ENCODE measurements at regions not wholly inside any gene's neighbourhood (a gene's known extent, or its start where the extent isn't known, plus 50 kb on each side); places are given as distances from the start of the nearest gene placed in this dataset.
"Not testable (repeated sequence)": the region's sequence is repeated elsewhere in the genome, so short reads cannot be mapped to it uniquely, and the experiment has no call there.

DNA sequence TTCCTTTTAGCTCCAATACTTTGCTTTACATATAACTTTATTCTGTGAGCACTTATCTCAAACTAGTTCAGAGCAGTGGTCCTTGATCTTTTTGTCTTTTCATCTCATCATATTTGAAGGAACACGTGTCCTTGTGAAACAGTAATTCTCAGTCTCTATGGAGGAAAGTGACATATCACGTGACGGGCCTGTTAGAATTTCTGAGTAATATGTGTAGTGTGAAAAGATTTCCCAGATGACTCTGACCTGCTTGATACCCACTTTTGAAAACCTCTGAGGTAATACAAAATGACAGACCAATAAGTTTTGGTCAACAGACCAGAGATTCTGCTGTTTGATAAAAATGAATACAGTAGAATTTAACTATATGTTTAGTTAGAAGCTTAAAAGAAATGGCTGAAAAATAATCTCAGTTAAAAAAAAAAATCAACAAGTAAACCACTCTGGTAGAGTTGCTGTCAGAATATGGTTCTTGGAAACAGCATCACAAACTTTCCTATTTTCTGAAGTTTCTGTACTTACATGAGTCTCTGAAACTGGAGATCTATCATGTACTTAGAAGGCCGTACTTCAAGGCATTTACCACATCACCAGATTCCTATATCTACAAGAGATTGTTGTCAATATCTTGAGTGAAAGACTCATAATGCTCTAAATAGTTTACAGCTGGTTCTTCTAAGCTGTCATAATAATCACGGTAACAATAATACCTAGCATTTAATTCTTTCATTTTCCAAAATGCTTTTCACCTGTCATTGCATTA, 590.2 kb upstream of the TBL1XR1 start:
- no peak for DNase-seq (ENCODE audit: low spot score)

DNA sequence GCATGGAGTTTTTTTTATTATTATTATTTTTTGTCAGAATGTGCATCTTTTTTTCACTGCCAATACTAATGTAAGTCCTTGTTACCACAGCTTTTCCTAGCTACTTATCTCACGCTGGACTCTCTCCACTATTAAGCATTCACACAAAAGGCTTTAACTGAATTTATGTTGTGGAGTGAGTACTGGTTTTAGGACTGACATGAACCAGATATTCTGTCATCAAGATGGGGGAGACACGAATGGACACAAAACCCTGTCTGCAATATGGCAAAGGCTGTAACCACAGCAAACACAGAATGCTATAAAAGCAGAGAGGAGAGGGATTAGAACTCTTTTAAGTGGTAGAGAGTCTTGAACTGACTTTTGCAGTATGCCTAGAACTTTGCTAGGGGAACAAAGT, 592.2 kb upstream of the TBL1XR1 start:
- DNase-seq (ENCODE audit: low spot score): no peak

- no peak for DNase-seq (ENCODE audit: low spot score)
Observed at GRCh38 chr3:177792311-177793030, 595.2 kb upstream of the TBL1XR1 start.

DNA sequence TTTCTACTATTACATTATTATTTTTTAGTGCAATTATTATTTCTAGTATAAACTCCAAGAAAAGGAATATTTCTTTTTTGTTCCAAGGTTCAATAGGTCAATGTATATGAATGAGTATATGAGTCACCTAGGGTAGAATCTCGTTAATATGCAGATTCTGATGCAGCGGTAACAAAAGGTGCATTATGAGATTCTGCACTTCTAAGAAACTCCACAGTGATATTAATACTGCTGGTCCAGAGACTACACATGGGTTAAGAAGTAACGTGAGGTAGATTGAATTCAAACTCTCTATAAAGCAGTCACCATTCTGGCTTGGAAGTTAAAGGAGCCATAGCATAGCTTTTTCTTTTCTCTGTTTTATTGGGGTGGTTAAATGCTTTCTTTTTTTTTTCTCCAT, 596.2 kb upstream of the TBL1XR1 start:
- DNase-seq (ENCODE audit: low spot score): no peak

DNA sequence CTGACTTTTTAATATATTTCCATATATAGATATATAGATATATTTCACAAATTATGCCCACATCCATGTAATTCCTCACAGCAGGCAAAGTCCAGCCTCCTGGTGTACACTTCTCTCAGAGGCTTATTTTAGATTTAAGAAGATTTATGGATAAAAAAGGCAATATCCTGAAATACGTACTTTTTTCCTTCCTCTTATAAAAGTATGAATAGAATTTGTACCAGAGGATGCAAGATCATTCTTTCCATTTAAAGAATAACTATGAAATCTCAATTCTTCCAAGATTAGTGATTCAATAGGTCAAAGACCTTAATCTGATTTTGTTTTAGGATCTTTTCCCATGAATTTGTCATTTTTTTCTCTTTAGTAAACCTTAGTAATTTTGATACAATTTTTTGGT, 597.9 kb upstream of the TBL1XR1 start:
- DNase-seq (ENCODE audit: low spot score): no peak

DNA sequence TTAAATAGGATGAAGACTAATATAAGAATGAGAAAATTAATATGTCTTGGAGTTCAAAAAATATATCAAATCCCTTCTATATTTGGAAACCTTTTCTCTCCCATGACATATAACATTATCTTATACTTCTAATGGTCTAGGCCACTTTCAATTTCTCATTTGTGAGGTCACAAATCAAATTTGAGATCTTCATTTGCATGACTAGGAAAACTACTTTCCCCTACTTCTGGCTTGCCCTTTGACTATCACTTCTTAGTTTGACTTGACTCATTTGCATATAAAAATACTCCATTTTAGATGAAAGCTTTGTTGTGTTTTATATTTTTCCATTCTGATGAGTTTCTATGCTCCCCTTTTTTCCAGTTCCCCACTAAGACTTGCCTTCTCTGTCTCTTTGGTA, 598.6 kb upstream of the TBL1XR1 start:
- DNase-seq (ENCODE audit: low spot score): no peak

DNA sequence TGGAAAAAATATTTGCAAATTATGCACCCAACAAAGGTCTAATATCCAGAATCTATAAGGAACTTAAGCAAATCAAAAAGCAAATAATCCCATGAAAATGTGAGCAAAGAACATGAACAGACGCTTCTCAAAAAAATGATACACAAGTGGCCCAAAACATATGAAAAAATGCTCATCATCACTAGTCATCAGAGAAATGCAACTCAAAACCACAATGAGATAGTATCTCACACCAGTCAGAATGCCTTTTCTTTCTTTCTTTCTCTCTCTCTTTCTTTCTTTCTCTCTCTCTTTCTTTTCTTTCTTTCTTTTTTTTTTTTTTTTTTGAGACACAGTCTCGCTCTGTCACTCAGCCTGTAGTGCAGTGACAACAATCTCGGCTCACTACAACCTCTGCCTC, 602.9 kb upstream of the TBL1XR1 start:
- not testable (repeated sequence) for DNase-seq (ENCODE audit: low spot score)

DNA sequence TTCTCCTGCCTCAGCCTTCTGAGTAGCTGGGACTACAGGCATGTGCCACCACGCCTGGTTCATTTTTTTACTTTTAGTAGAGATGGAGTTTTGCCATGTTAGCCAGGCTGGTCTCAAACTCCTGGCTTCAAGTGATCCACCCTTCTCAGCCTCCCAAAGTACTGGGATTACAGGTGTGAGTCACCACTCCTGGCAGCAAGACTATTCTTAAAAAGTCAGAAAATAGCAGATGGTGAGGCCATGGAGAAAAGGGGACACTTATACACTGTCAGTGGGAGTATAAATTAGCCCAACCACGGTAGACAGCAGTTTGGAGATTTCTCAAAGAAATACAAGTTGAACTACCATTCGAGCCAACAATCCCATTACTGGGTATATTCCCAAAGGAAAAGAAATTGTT, 603.3 kb upstream of the TBL1XR1 start:
- no peak for DNase-seq (ENCODE audit: low spot score)

- DNase-seq (ENCODE audit: low spot score): no peak
Observed at GRCh38 chr3:177802151-177802900, 605.0 kb upstream of the TBL1XR1 start.

GRCh38 chr3:177803500-177803899, 606.2 kb upstream of the TBL1XR1 start:
- DNase-seq (ENCODE audit: low spot score): no peak

DNA sequence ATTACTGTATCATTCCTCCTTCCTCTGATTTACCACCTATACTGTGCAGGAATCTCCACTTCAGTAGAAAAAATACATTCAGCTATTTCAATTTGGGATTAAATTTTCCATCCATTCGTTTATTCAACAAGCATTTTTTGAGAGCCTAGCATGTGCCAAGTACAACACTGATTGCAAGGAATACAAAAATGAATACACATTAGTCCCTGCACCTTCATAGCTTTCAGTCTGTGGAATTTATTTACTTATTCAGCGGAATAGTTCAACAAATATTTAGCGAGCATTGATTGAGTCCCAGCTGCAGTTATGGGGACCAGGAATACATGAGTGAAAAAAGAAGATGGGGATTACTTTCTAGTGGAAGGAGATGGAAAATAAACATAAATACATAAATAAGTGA, 606.8 kb upstream of the TBL1XR1 start:
- DNase-seq (ENCODE audit: low spot score): no peak

DNA sequence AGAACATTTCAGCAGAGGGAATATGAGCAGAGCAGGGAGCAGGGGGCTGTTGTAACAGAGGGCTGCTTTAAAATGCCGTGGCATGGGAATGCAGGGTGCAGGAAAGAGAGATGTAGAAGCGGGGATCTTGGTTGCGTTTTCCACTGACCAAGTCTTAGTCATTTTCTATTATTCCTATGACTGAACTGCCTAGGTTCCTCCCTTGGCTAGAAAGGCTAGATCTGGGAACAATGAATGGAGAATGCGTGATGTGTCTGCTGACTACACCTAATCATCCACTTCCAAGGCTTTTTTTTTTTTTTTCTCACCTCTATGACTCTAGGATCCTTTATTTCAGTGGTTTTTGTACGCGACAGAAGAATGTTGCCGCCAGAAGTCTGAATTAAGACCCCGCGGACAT, 607.4 kb upstream of the TBL1XR1 start:
- DNase-seq (ENCODE audit: low spot score): no peak

- no peak for DNase-seq (ENCODE audit: low spot score)
Observed at GRCh38 chr3:177807150-177807875, 610.0 kb upstream of the TBL1XR1 start.

- not testable (repeated sequence) for DNase-seq (ENCODE audit: low spot score)
Observed at GRCh38 chr3:177808928-177809478, 611.7 kb upstream of the TBL1XR1 start.

- DNase-seq (ENCODE audit: low spot score): no peak
Observed at GRCh38 chr3:177810162-177810623, 612.9 kb upstream of the TBL1XR1 start.

- DNase-seq (ENCODE audit: low spot score): no peak
Observed at GRCh38 chr3:177811112-177811511, 613.8 kb upstream of the TBL1XR1 start.

DNA sequence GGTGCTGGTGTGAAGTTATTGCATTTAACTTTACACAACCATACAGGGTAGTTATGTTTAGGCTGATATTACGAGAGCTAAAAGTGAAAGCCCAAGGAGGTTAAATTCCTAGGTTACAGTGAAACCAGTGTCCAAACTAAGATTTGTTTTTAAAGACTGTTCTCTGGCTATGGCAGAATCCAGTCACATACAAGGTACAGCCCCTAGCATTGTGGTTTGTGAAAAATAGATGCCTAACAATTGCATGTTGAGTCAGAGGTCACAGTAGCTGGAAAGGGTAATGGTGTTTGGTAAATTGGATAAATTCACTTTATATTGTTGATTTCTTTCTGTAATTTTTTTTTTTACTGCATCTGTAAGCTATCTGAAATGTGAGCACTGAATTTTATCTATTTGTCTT, 614.6 kb upstream of the TBL1XR1 start:
- DNase-seq (ENCODE audit: low spot score): no peak

GRCh38 chr3:177812492-177812891, 615.2 kb upstream of the TBL1XR1 start:
- DNase-seq (ENCODE audit: low spot score): no peak

DNA sequence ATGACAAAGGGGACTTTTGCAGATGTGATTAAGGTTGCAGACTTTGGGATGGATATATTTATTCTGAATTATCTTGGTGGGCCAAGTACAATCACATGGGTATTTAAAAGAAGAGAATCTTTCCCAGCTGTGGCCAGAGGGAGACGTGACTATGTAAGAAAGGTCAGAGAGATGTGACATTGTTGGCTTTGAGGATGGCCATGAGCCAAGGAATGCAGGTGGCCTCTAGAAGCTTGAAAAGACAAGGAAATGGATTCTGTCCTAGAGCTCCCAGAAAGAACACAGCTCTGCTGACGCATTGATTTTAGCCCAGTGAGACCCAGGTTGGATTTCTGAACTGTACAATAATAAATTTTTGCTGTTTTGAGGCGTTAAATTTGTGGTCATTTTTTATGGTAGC, 616.0 kb upstream of the TBL1XR1 start:
- DNase-seq (ENCODE audit: low spot score): no peak

- no peak for DNase-seq (ENCODE audit: low spot score)
Observed at GRCh38 chr3:177816667-177817208, 619.5 kb upstream of the TBL1XR1 start.

GRCh38 chr3:177817751-177818150, 620.5 kb upstream of the TBL1XR1 start:
- DNase-seq (ENCODE audit: low spot score): no peak

All from cerebellar cortex (tissue), 1 donor.